ENCODE measurements at regions not wholly inside any gene's neighbourhood (a gene's known extent, or its start where the extent isn't known, plus 50 kb on each side); places are given as distances from the start of the nearest gene placed in this dataset.
"Not testable (repeated sequence)": the region's sequence is repeated elsewhere in the genome, so short reads cannot be mapped to it uniquely, and the experiment has no call there.

DNA sequence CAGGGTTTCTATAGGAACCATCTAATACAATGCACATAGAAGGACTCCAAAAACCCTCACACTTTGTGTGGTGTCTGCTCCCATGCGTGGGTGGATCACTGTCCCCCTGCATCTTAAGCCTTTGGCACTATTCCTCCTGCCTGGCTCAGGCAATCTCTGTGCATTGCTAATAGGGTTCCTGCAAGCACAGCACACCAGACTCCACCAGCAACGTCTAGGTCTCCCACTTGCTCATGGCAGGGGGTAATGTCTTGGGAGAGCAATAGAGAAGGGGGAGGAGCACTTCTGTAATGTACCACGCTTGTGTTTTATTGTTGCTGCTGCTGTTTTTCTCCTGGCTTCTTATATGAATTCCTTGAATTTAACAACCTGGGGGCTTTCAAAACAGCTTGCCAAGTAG lies 182.6 kb upstream of the GLRA1 start:
- no peak overlapping the region for H3K4me3 ChIP-seq (ENCODE audit: low read depth, low read length)
- TF ChIP-seq, protein P1, sequence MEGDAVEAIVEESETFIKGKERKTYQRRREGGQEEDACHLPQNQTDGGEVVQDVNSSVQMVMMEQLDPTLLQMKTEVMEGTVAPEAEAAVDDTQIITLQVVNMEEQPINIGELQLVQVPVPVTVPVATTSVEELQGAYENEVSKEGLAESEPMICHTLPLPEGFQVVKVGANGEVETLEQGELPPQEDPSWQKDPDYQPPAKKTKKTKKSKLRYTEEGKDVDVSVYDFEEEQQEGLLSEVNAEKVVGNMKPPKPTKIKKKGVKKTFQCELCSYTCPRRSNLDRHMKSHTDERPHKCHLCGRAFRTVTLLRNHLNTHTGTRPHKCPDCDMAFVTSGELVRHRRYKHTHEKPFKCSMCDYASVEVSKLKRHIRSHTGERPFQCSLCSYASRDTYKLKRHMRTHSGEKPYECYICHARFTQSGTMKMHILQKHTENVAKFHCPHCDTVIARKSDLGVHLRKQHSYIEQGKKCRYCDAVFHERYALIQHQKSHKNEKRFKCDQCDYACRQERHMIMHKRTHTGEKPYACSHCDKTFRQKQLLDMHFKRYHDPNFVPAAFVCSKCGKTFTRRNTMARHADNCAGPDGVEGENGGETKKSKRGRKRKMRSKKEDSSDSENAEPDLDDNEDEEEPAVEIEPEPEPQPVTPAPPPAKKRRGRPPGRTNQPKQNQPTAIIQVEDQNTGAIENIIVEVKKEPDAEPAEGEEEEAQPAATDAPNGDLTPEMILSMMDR (IDR thresholded peaks at IDR 0.05; ENCODE audit: insufficient read depth, low read depth, low read length, missing control alignments), result no peak
- no peak for DNase-seq (ENCODE audit: low read depth)

- TF ChIP-seq, protein P1 (IDR thresholded peaks at IDR 0.05; ENCODE audit: insufficient read depth, low read depth, low read length, missing control alignments), result no peak
- no peak overlapping the region for H3K4me3 ChIP-seq (ENCODE audit: low read depth, low read length)
These were observed 181.9 kb upstream of the GLRA1 start for GRCh38 chr5:152106571-152106970.

GRCh38 chr5:152105085-152105484 lies 180.4 kb upstream of the GLRA1 start:
- no peak overlapping the region for H3K4me3 ChIP-seq (ENCODE audit: low read depth, low read length)
- no peak for DNase-seq (ENCODE audit: low read depth)
- TF ChIP-seq, protein P1 (IDR thresholded peaks at IDR 0.05; ENCODE audit: insufficient read depth, low read depth, low read length, missing control alignments), result no peak

More at GRCh38 chr5:152106571-152106970, 181.9 kb upstream of the GLRA1 start:
- no peak for DNase-seq (ENCODE audit: low read depth)

GRCh38 chr5:152104211-152104610 lies 179.6 kb upstream of the GLRA1 start:
- TF ChIP-seq, protein P1 (IDR thresholded peaks at IDR 0.05; ENCODE audit: insufficient read depth, low read depth, low read length, missing control alignments), result no peak
- DNase-seq (ENCODE audit: low read depth), result no peak
- no peak overlapping the region for H3K4me3 ChIP-seq (ENCODE audit: low read depth, low read length)

DNA sequence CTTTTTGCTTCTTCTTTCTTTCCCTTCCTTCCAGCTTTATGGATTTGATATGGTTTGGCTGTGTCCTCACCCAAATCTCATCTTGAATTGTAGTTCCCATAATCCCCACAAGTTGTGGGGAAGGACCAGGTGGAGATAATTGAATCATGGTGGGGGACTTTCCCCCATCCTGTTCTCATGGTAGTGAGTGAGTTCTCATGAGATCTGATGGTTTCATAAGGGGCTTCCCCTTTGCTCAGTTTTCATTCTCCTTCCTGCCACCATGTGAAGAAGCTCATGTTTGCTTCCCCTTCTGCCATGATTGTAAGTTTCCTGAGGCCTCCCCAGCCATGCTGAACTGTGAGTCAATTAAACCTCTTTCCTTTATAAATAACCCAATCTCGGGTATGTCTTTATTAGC lies 178.3 kb upstream of the GLRA1 start:
- not testable (repeated sequence) for DNase-seq (ENCODE audit: low read depth); H3K4me3 ChIP-seq (ENCODE audit: low read depth, low read length)

DNA sequence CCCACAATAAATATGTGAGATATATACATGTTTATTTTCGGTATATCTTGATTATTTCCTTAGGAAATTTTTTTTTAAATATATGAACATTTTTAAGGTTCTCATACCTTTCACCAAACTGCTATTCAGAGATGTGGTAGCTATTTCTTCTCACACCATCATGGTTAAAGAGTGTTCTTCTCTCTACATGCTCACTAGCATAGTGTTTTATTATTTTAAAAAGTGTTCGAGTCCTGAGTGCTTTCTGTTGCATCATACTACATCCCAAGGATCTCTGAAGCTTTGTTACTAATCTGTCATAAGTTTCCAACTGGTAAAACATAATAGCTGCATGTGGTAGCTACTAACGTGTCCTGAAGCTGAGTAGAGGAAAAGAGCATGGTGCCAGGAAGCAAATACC lies 177.4 kb upstream of the GLRA1 start:
- H3K4me3 ChIP-seq (ENCODE audit: low read depth, low read length), result no peak overlapping the region
- DNase-seq (ENCODE audit: low read depth), result no peak
- TF ChIP-seq, protein P1 (IDR thresholded peaks at IDR 0.05; ENCODE audit: insufficient read depth, low read depth, low read length, missing control alignments), result no peak

DNA sequence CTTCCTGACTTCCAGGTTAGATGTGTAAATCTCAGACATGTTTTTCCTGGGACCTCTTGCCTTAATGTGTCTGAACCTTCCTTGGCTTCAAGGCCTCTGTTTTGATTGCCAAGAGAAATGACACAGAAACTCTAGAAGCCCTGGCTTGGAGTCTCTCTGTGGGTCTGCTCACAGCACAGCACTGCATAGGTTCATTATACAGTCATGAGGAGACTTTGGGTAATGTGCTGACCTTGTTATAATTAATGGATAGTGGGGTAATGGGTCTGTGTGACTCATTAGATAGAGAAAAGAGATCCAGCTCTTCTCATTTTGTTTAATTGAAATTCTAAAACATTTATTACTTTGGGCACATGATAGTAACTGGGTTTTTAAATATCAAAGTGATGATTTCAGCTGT lies 175.8 kb upstream of the GLRA1 start:
- DNase-seq (ENCODE audit: low read depth), result no peak
- TF ChIP-seq, protein P1 (IDR thresholded peaks at IDR 0.05; ENCODE audit: insufficient read depth, low read depth, low read length, missing control alignments), result no peak
- H3K4me3 ChIP-seq (ENCODE audit: low read depth, low read length), result no peak overlapping the region

Measured in GM12865 (cell line).